Testis (tissue), 2 donors: ENCODE measurements at regions not wholly inside any gene's neighbourhood (a gene's known extent, or its start where the extent isn't known, plus 50 kb on each side); places are given as distances from the start of the nearest gene placed in this dataset.

Experiments
- CTCF ChIP-seq, 3 experiments: fragments of 450-650 bp in 2 of 3; fragments of 200-600 bp in 1 of 3; sonication (generic) in 1 of 3; IDR thresholded peaks; one replicate each; pipeline ENCODE4 v1.5.1; 2016 to 2019; ENCODE audit warnings: antibody characterized with exemption in 3 of 3, mild to moderate bottlenecking in 2 of 3, moderate library complexity in 1 of 3
- POLR2A ChIP-seq: fragments of 450-650 bp; IDR thresholded peaks from one replicate; pipeline ENCODE4 v1.6.1; 2017; ENCODE audit warnings: antibody characterized with exemption, mild to moderate bottlenecking, moderate library complexity

GRCh38 chr17:427891-428290 is 75.3 kb upstream of the RPH3AL start:
- TF ChIP-seq CTCF (IDR thresholded peaks at IDR 0.05) (no peak), POLR2A (no peak)
